ENCODE measurements at regions not wholly inside any gene's neighbourhood (a gene's known extent, or its start where the extent isn't known, plus 50 kb on each side); places are given as distances from the start of the nearest gene placed in this dataset.

DNA sequence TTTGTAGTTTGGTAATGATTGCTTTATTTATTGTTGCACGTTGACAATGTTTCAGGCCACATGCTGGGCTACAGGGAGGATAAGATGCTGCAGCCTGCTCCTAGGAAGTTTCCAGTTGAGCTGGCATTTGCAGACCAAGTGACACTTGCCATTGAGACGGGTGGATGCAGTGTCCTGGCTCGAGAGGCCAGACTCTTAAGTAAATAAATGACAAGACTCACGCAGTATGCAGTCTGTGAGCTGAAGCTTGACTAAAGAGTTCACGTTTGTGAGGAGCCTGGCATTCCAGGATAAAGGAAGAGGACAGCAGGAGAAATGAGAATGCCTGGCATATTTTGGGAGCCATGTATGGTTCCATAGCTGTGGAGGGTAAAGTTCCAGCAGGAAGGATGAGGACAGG lies 105.8 kb downstream of the BAMBI start:
- no peak overlapping the region for H3K4me3 ChIP-seq
- no peaks in the 10 kb centered on the region for H3K4me1 ChIP-seq
- no peaks in the 10 kb centered on the region for H3K9me3 ChIP-seq
- H3K27ac ChIP-seq, result no peak overlapping the region
- peaks cover 6% of the 10 kb centered on the region for H3K27me3 ChIP-seq
- TF ChIP-seq EP300 (IDR thresholded peaks at IDR 0.05), result no peak
- TF ChIP-seq POLR2AphosphoS5 (IDR thresholded peaks at IDR 0.05), result no peak
- no peak for TF ChIP-seq POLR2A (IDR thresholded peaks at IDR 0.05)
- TF ChIP-seq, protein P1, sequence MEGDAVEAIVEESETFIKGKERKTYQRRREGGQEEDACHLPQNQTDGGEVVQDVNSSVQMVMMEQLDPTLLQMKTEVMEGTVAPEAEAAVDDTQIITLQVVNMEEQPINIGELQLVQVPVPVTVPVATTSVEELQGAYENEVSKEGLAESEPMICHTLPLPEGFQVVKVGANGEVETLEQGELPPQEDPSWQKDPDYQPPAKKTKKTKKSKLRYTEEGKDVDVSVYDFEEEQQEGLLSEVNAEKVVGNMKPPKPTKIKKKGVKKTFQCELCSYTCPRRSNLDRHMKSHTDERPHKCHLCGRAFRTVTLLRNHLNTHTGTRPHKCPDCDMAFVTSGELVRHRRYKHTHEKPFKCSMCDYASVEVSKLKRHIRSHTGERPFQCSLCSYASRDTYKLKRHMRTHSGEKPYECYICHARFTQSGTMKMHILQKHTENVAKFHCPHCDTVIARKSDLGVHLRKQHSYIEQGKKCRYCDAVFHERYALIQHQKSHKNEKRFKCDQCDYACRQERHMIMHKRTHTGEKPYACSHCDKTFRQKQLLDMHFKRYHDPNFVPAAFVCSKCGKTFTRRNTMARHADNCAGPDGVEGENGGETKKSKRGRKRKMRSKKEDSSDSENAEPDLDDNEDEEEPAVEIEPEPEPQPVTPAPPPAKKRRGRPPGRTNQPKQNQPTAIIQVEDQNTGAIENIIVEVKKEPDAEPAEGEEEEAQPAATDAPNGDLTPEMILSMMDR (IDR thresholded peaks at IDR 0.05), result no peak
- no peaks in the 10 kb centered on the region for H3K36me3 ChIP-seq
- no peak for DNase-seq (ENCODE audit: low spot score in 2 of 2)
- 81% methylated on average over 5 of the region's 5 CpGs for WGBS

DNA sequence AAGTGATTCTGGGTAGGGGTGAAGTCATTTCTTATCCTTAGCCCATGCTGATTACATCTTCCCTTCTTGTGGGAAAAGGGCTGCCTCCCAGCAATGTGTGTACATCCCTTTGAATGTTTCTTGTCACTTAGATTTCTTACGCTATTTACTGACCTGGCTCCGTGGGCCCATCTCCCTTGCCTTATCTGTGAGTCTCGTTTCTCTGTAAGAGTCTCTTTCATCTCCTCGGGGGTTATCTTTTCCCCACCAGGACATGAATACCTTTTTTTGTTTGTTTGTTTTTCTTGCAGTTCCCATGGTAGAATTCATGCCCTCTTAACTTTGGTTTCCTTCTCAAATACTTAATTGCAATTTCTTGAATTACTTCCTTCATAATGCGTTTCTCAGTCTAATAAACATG lies 107.7 kb downstream of the BAMBI start:
- no peak overlapping the region for H3K4me3 ChIP-seq
- peaks cover 9% of the 10 kb centered on the region for H3K27me3 ChIP-seq
- H3K4me1 ChIP-seq, result no peaks in the 10 kb centered on the region
- DNase-seq (ENCODE audit: low spot score in 2 of 2), result no peak
- TF ChIP-seq POLR2AphosphoS5 (IDR thresholded peaks at IDR 0.05), result no peak
- no peak overlapping the region for H3K27ac ChIP-seq
- H3K9me3 ChIP-seq, result no peaks in the 10 kb centered on the region
- WGBS, result 59% methylated on average over 5 of the region's 5 CpGs
- no peaks in the 10 kb centered on the region for H3K36me3 ChIP-seq

DNA sequence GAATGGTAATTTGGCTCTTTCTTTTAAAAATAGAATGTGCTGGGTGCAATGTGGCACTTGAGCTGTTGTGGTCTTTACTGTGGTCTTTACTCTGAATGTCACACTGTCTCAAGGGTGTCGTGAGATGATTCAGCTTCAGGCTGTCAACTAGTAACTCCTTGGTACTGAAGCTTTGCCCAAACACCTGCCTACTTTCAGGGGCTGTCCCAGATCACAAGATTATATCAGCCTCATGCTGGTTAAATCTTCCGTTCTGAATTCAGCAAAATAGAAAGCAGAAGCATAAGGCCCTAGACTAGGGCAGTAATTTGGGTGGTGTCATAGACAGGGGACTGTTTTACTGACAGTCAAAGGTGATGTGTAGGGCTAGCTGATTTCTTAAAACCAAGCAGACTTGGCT lies 110.9 kb downstream of the BAMBI start:
- Histone ChIP-seq H3K36me3 (no peaks in the 10 kb centered on the region), H3K27ac (no peak overlapping the region), H3K4me1 (no peaks in the 10 kb centered on the region), H3K4me3 (no peak overlapping the region), H3K27me3 (peaks cover 9% of the 10 kb centered on the region), H3K9me3 (no peaks in the 10 kb centered on the region)
- no peak for DNase-seq (ENCODE audit: low spot score in 2 of 2)
- TF ChIP-seq, protein P1 (IDR thresholded peaks at IDR 0.05), result no peak
- no peak for TF ChIP-seq EP300 (IDR thresholded peaks at IDR 0.05)
- no peak for TF ChIP-seq POLR2AphosphoS5 (IDR thresholded peaks at IDR 0.05)
- TF ChIP-seq POLR2A (IDR thresholded peaks at IDR 0.05), result no peak
- 70% methylated on average over 2 of the region's 2 CpGs for WGBS

DNA sequence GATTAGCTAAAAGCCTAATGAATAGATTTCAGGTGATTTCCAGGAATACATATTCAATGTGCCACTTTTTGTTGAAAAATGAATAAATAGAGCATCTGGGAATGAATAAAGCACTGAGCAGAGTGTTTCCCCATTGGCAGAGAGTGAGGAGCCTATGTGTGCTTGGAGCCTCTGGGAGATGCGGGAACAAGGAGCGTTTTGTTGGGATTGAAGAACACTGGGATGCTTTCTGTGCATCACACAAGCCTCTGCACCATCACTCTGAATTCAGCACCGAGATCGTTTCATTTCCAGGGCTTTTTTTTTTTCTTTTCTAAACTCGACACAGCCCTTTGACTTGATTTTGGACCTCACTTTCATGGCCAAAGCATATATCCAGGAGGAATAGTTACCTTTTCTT lies 111.4 kb downstream of the BAMBI start:
- DNase-seq (ENCODE audit: low spot score in 2 of 2), result no peak
- H3K9me3 ChIP-seq, result no peaks in the 10 kb centered on the region
- peaks cover 9% of the 10 kb centered on the region for H3K27me3 ChIP-seq
- H3K4me1 ChIP-seq, result no peaks in the 10 kb centered on the region
- no peak overlapping the region for H3K27ac ChIP-seq
- TF ChIP-seq POLR2A (IDR thresholded peaks at IDR 0.05), result no peak
- TF ChIP-seq, protein P1 (IDR thresholded peaks at IDR 0.05), result no peak
- TF ChIP-seq EP300 (IDR thresholded peaks at IDR 0.05), result no peak
- TF ChIP-seq POLR2AphosphoS5 (IDR thresholded peaks at IDR 0.05), result no peak
- H3K4me3 ChIP-seq, result no peak overlapping the region
- no peaks in the 10 kb centered on the region for H3K36me3 ChIP-seq
- WGBS, result 85% methylated on average over 5 of the region's 5 CpGs

DNA sequence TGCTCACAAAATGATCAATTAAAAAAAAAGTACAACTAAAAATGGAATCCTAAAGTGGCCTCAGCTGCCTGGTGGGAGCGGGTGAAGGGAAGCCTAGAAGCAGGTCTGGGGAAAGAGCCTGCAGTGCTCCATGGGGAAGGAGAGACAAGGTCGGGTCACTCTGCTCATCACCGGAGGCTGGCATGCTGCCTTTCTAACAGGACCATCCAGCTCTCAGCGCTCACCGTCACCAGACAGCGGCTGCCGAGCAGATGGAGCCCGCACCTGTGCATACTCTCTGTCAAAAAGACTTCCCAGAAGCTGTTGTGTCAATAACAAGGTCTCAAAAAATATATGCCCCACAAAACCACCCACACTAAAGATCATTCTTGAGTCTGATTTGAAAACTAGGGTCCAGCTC lies 112.8 kb downstream of the BAMBI start:
- WGBS, result 80% methylated on average over 8 of the region's 8 CpGs
- no peak overlapping the region for H3K27ac ChIP-seq
- DNase-seq (ENCODE audit: low spot score in 2 of 2), result no peak
- TF ChIP-seq POLR2AphosphoS5 (IDR thresholded peaks at IDR 0.05) (no peak), EP300 (IDR thresholded peaks at IDR 0.05) (no peak), POLR2A (IDR thresholded peaks at IDR 0.05) (no peak)
- TF ChIP-seq, protein P1 (IDR thresholded peaks at IDR 0.05), result no peak
- peaks cover 9% of the 10 kb centered on the region for H3K27me3 ChIP-seq
- H3K4me3 ChIP-seq, result no peak overlapping the region
- H3K9me3 ChIP-seq, result no peaks in the 10 kb centered on the region
- no peaks in the 10 kb centered on the region for H3K36me3 ChIP-seq
- no peaks in the 10 kb centered on the region for H3K4me1 ChIP-seq

DNA sequence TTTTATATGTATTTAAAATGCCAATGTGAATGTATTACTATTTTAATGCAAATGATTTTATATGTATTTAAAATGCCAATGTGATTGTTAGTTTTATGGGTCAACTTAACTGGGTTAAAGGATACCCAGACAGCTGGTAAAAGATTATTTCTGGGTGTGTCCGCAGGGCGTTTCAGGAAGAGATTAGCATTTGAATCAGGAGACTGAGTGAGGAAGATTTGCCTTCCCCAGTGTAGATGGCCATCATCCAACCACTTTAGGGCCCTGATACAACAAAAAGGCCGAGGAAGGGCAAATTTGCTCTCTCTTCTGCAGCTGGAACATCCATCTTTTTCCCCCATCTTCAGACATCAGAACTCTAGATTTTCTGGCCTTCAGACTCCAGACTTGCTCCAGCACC lies 116.2 kb downstream of the BAMBI start:
- TF ChIP-seq EP300 (IDR thresholded peaks at IDR 0.05), result no peak
- no peak for TF ChIP-seq POLR2AphosphoS5 (IDR thresholded peaks at IDR 0.05)
- TF ChIP-seq POLR2A (IDR thresholded peaks at IDR 0.05), result no peak
- TF ChIP-seq, protein P1 (IDR thresholded peaks at IDR 0.05), result no peak
- H3K4me1 ChIP-seq, result no peaks in the 10 kb centered on the region
- no peak for DNase-seq (ENCODE audit: low spot score in 2 of 2)
- no peak overlapping the region for H3K27ac ChIP-seq
- H3K27me3 ChIP-seq, result no peaks in the 10 kb centered on the region
- 70% methylated on average over 3 of the region's 3 CpGs for WGBS
- H3K36me3 ChIP-seq, result no peaks in the 10 kb centered on the region
- no peak overlapping the region for H3K4me3 ChIP-seq
- no peaks in the 10 kb centered on the region for H3K9me3 ChIP-seq
